Gastroesophageal sphincter (tissue), 4 donors: ENCODE measurements at regions not wholly inside any gene's neighbourhood (a gene's known extent, or its start where the extent isn't known, plus 50 kb on each side); places are given as distances from the start of the nearest gene placed in this dataset.

Source experiments
- ATAC-seq: fragments of 150-250 bp; one replicate; pipeline ENCODE4 v1.9.1; 2016; ENCODE audit warnings: mild to moderate bottlenecking, moderate library complexity
- H3K27ac ChIP-seq, 4 donors: fragments of 200-600 bp; sonication (generic) in 3 of 4; 1 replicate in 3 of 4; 2 replicates in 1 of 4; pipeline ENCODE4 v1.5.1; 2016 to 2019
- H3K27me3 ChIP-seq: fragments of 200-600 bp; sonication (generic); one replicate; pipeline ENCODE4 v1.5.1; 2019
- H3K36me3 ChIP-seq, 2 donors: fragments of 200-600 bp; sonication (generic); one replicate each; pipeline ENCODE4 v1.5.1; 2019; ENCODE audit warnings: control low read depth in 1 of 2
- H3K4me1 ChIP-seq, 3 donors: fragments of 200-600 bp; sonication (generic); 1 replicate in 2 of 3; 2 replicates in 1 of 3; pipeline ENCODE4 v1.5.1; 2016 to 2019; ENCODE audit warnings: control low read depth in 2 of 3
- H3K4me3 ChIP-seq, 2 donors: fragments of 200-600 bp; sonication (generic); one replicate each; pipeline ENCODE4 v1.5.1; 2019; ENCODE audit warnings: mild to moderate bottlenecking in 1 of 2, moderate library complexity in 1 of 2
- H3K9me3 ChIP-seq, 3 donors: fragments of 200-600 bp; sonication (generic); one replicate each; pipeline ENCODE4 v1.5.1; 2017 to 2019; ENCODE audit warnings: control low read depth in 2 of 3
- EP300 ChIP-seq: sonication (generic); formaldehyde crosslinking; IDR thresholded peaks from one replicate; pipeline ENCODE4 v1.6.1; 2017; ENCODE audit warnings: antibody characterized with exemption, mild to moderate bottlenecking
- POLR2A ChIP-seq, 2 donors: fragments of 450-650 bp; IDR thresholded peaks; one replicate each; pipeline ENCODE4 v1.6.1; 2017; ENCODE audit warnings: antibody characterized with exemption in 2 of 2, mild to moderate bottlenecking in 2 of 2, moderate library complexity in 1 of 2
- POLR2AphosphoS5 ChIP-seq: sonication (generic); formaldehyde crosslinking; IDR thresholded peaks from one replicate; pipeline ENCODE4 v1.6.1; 2017; ENCODE audit warnings: antibody characterized with exemption
- WGBS, 2 donors: methylation state at CpG; one replicate each; pipeline ENCODE4 v1.1.5; 2018; ENCODE audit warnings: low coverage in 1 of 2; 5-methylcytosine and 5-hydroxymethylcytosine counted together
- TF ChIP-seq, protein P1 (sequence below), 4 experiments: fragments of 200-600 bp in 2 of 4; fragments of 450-650 bp in 2 of 4; sonication (generic) in 1 of 4; IDR thresholded peaks; one replicate each; pipeline ENCODE4 v1.5.1; 2017 to 2019; ENCODE audit warnings: antibody characterized with exemption in 4 of 4, mild to moderate bottlenecking in 2 of 4, moderate library complexity in 2 of 4

DNA sequence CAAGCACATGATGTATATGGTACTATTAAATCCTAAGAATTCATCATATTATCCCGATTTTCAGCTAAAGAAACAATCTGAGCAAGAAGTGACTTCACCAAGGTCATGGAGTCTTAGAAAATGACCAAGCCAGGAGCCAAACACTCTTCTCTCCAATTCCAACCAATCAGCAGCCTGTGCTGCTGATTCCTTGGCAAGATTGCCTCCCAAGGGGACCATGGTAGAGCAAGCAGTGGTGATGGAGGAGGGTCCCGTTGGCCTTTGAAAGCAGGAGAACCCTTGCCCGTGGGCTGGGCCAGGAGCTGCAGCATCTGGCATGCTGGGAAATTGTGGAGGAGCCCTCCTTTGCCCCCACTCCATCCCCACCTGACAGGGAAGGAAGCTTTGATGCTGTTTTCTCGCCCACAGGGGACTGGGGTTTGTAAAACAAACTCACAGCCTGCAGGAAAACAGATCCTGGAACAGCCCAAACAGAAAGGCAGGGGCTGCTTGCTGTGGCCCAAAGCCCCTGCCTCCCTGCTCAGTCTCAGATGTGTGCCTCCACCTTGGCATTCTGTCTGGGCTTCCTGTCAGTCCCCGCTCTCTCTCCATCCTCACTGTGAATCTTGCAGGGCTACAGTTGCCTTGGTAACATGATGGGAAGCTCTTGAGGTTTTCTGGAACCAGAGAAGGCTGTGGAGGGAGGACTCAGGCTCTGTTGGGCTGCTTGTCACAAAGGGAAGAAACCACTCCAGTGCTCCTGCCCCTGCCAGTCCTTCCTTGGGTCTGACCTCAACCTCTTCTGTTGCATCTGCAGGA is 70.8 kb upstream of the HSPA9 start:
- Histone ChIP-seq H3K9me3 (no peaks in the 10 kb centered on the region), H3K36me3 (no peaks in the 10 kb centered on the region), H3K4me3 (no peak overlapping the region), H3K4me1 (peaks cover 0 to 9% (median 0%) of the 10 kb centered on the region in 3 donors), H3K27ac (no peak overlapping the region), H3K27me3 (no peaks in the 10 kb centered on the region)
- ATAC-seq, result no peak
- WGBS, 2 donors, result 78 to 79% methylated on average over 1 to 2 of the region's 5 CpGs
- no peak for TF ChIP-seq EP300
- TF ChIP-seq, protein P1, sequence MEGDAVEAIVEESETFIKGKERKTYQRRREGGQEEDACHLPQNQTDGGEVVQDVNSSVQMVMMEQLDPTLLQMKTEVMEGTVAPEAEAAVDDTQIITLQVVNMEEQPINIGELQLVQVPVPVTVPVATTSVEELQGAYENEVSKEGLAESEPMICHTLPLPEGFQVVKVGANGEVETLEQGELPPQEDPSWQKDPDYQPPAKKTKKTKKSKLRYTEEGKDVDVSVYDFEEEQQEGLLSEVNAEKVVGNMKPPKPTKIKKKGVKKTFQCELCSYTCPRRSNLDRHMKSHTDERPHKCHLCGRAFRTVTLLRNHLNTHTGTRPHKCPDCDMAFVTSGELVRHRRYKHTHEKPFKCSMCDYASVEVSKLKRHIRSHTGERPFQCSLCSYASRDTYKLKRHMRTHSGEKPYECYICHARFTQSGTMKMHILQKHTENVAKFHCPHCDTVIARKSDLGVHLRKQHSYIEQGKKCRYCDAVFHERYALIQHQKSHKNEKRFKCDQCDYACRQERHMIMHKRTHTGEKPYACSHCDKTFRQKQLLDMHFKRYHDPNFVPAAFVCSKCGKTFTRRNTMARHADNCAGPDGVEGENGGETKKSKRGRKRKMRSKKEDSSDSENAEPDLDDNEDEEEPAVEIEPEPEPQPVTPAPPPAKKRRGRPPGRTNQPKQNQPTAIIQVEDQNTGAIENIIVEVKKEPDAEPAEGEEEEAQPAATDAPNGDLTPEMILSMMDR (IDR thresholded peaks at IDR 0.05), result no peak
- TF ChIP-seq POLR2A (IDR thresholded peaks at IDR 0.05), result no peak
- no peak for TF ChIP-seq POLR2AphosphoS5

GRCh38 chr5:138643040-138643791 is 68.0 kb upstream of the HSPA9 start:
- no peak overlapping the region for H3K4me3 ChIP-seq
- no peak overlapping the region for H3K27ac ChIP-seq
- no peaks in the 10 kb centered on the region for H3K4me1 ChIP-seq
- no peaks in the 10 kb centered on the region for H3K36me3 ChIP-seq
- H3K9me3 ChIP-seq, result no peaks in the 10 kb centered on the region
- no peak for ATAC-seq
- no peak for TF ChIP-seq POLR2A (IDR thresholded peaks at IDR 0.05)
- TF ChIP-seq, protein P1 (IDR thresholded peaks at IDR 0.05), result no peak
- TF ChIP-seq EP300, result no peak
- no peak for TF ChIP-seq POLR2AphosphoS5
- 83 to 100% methylated on average over 1 to 4 of the region's 5 CpGs for WGBS, 2 donors
- H3K27me3 ChIP-seq, result no peaks in the 10 kb centered on the region

GRCh38 chr5:138641547-138642298 is 66.5 kb upstream of the HSPA9 start:
- Histone ChIP-seq H3K36me3 (no peaks in the 10 kb centered on the region), H3K4me1 (no peaks in the 10 kb centered on the region), H3K27ac (no peak overlapping the region), H3K27me3 (no peaks in the 10 kb centered on the region), H3K9me3 (no peaks in the 10 kb centered on the region), H3K4me3 (no peak overlapping the region)
- peak; percentile 40 for ATAC-seq
- 0% methylated on average over 1 of the region's 18 CpGs; no CpG with 5 or more reads in 1 of the 2 donors for WGBS, 2 donors
- TF ChIP-seq, protein P1 (IDR thresholded peaks at IDR 0.05), result peak in 3 of 4 experiments; percentile 35 to 62 (median 39)
- TF ChIP-seq EP300, result no peak

- 56 to 73% methylated on average over 3 to 5 of the region's 7 CpGs for WGBS, 2 donors
- H3K4me3 ChIP-seq, result no peak overlapping the region
- no peak overlapping the region for H3K27ac ChIP-seq
- no peak for TF ChIP-seq POLR2A (IDR thresholded peaks at IDR 0.05)
- TF ChIP-seq, protein P1 (IDR thresholded peaks at IDR 0.05), result no peak
- TF ChIP-seq POLR2AphosphoS5, result no peak
- TF ChIP-seq EP300, result no peak
- peaks cover 0 to 2% (median 0%) of the 10 kb centered on the region in 3 donors for H3K4me1 ChIP-seq
- no peaks in the 10 kb centered on the region for H3K36me3 ChIP-seq
- no peak for ATAC-seq
- no peaks in the 10 kb centered on the region for H3K9me3 ChIP-seq
- H3K27me3 ChIP-seq, result no peaks in the 10 kb centered on the region
Observed at GRCh38 chr5:138640646-138641254, 65.5 kb upstream of the HSPA9 start.
